Astrocyte of the spinal cord (primary cell): ENCODE measurements at regions not wholly inside any gene's neighbourhood (a gene's known extent, or its start where the extent isn't known, plus 50 kb on each side); places are given as distances from the start of the nearest gene placed in this dataset.
A peak's percentile ranks its signal among the peaks of the same experiment; 100 is the strongest.

Source experiments
- DNase-seq: peaks from one replicate; pipeline ENCODE4 v3.0.0; 2011; ENCODE audit warnings: low read depth, low spot score
- H3K4me3 ChIP-seq: 2 replicates; pipeline ENCODE4 v1.5.1; 2011; ENCODE audit warnings: low read depth, mild to moderate bottlenecking, low read length, moderate library complexity
- in situ Hi-C: cut with HindIII; loops from 2 replicates; pipeline ENCODE4 v1.10.0; 2017; ENCODE audit warnings: low sequenced_read_pairs
- TF ChIP-seq, protein P1 (sequence below): IDR thresholded peaks from 2 replicates; pipeline ENCODE4 v1.5.1; 2012; ENCODE audit warnings: low read depth, mild to moderate bottlenecking, low read length, inconsistent platforms

GRCh38 chr10:114708084-114708483 lies 50.0 kb upstream of the ABLIM1 start:
- H3K4me3 ChIP-seq = no peak overlapping the region
- TF ChIP-seq, protein P1, sequence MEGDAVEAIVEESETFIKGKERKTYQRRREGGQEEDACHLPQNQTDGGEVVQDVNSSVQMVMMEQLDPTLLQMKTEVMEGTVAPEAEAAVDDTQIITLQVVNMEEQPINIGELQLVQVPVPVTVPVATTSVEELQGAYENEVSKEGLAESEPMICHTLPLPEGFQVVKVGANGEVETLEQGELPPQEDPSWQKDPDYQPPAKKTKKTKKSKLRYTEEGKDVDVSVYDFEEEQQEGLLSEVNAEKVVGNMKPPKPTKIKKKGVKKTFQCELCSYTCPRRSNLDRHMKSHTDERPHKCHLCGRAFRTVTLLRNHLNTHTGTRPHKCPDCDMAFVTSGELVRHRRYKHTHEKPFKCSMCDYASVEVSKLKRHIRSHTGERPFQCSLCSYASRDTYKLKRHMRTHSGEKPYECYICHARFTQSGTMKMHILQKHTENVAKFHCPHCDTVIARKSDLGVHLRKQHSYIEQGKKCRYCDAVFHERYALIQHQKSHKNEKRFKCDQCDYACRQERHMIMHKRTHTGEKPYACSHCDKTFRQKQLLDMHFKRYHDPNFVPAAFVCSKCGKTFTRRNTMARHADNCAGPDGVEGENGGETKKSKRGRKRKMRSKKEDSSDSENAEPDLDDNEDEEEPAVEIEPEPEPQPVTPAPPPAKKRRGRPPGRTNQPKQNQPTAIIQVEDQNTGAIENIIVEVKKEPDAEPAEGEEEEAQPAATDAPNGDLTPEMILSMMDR = no peak
- DNase-seq = no peak
- in situ Hi-C loops = no loop called here

DNA sequence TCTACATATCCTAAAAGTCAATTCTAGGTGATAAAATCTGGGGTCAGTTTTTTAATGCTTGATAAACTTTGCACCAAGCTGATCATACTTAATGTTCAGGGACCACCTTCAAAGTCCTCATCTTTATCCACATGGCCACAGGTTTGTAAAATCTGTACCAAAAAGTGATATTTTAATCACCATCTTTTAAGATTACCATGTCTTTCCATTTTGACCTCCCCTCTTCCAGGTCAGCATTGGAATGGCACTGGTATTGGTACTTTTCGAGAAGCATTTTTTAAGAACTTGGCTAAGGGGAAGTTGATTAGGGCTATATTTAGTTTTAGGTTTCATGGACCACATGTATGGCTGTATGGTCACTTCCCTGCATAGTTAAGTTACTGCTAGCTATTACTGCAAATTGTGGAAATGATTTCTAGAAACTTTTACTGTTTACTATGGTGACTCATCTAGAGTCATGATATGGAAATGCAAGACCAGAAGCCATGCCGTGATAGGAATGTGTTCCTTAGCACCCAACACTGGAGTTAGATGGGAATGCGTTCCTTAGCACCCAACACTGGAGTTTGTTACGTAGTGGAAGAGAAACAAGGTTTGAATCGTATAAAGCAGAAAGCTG lies 50.8 kb upstream of the ABLIM1 start:
- H3K4me3 ChIP-seq = no peak overlapping the region
- DNase-seq = peak; percentile 87
- TF ChIP-seq, protein P1 = no peak
- in situ Hi-C loops = no loop called here

GRCh38 chr10:114709984-114710383 lies 51.9 kb upstream of the ABLIM1 start:
- in situ Hi-C loops = no loop called here
- no peak overlapping the region for H3K4me3 ChIP-seq
- TF ChIP-seq, protein P1 = no peak
- DNase-seq = peak; percentile 48

DNA sequence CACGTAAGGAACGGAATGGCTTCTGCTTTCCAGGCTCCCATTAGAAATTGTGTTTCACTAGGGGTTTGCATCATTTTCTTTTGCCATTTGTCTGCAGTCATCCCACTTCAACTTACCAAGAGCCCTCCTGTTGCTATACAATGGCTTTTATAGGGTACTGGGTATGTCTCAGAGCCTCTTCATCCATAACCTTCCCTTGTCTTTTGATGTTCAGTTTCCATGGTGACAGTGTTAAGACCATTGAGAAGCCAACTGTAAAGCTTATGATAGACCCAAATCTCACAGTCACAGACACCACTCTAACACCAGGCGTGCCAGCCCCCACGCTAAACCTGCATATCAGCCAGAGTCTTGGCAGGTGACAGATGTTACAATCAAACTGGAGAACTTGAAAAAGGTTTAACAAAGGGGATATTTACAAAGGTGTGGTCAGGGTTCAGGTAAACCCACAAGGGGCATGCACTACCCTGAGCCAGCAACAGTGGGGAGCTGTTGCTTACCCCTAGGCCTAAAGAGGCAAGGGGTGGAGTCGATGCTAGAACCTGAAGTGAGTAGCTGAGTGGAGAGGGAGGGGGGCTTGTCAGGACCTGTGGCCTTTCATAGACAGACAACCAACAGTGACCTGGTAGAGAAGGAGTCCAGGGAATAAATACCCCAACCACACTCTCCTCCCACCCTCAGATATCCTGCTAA lies 53.2 kb upstream of the ABLIM1 start:
- TF ChIP-seq, protein P1 = no peak
- H3K4me3 ChIP-seq = no peak overlapping the region
- in situ Hi-C loops = no loop called here
- no peak for DNase-seq

GRCh38 chr10:114711869-114712250 lies 53.8 kb upstream of the ABLIM1 start:
- no peak overlapping the region for H3K4me3 ChIP-seq
- no peak for DNase-seq
- TF ChIP-seq, protein P1 = no peak
- in situ Hi-C loops = no loop called here

GRCh38 chr10:114713525-114714090 lies 55.5 kb upstream of the ABLIM1 start:
- TF ChIP-seq, protein P1 = no peak
- no peak overlapping the region for H3K4me3 ChIP-seq
- DNase-seq = no peak
- in situ Hi-C loops = no loop called here
